HG03571 (cell line): ENCODE measurements at regions not wholly inside any gene's neighbourhood (a gene's known extent, or its start where the extent isn't known, plus 50 kb on each side); places are given as distances from the start of the nearest gene placed in this dataset.

Source experiments
- ATAC-seq: cut with Tn5 transposase; IDR thresholded peaks from one replicate; pipeline ENCODE4 v1.9.1; 2021; ENCODE audit not compliant: unreplicated experiment

- ATAC-seq: no peak
Measured at GRCh38 chr21:41689289-41689583, 77.6 kb downstream of the RIPK4 start.

GRCh38 chr21:41687633-41688032 is 79.2 kb downstream of the RIPK4 start:
- no peak for ATAC-seq

- ATAC-seq: no peak
Measured at GRCh38 chr21:41686664-41687063, 80.2 kb downstream of the RIPK4 start.

GRCh38 chr21:41685511-41686149 is 81.2 kb downstream of the RIPK4 start:
- ATAC-seq: no peak

- ATAC-seq: no peak
Measured at GRCh38 chr21:41684381-41685245, 82.2 kb downstream of the RIPK4 start.

GRCh38 chr21:41683815-41684214 is 83.0 kb downstream of the RIPK4 start:
- no peak for ATAC-seq

- ATAC-seq: no peak
Measured at GRCh38 chr21:41682719-41683179, 84.1 kb downstream of the RIPK4 start.

GRCh38 chr21:41681939-41682718 is 84.7 kb downstream of the RIPK4 start:
- no peak for ATAC-seq

GRCh38 chr21:41681348-41681801 is 85.5 kb downstream of the RIPK4 start:
- no peak for ATAC-seq

- no peak for ATAC-seq
Measured at GRCh38 chr21:41680444-41681347, 86.2 kb downstream of the RIPK4 start.

- no peak for ATAC-seq
Measured at GRCh38 chr21:41678924-41679318, 87.9 kb downstream of the RIPK4 start.

GRCh38 chr21:41678016-41678923 is 88.6 kb downstream of the RIPK4 start:
- ATAC-seq: no peak

- ATAC-seq: no peak
Measured at GRCh38 chr21:41677671-41678015, 89.2 kb downstream of the RIPK4 start.

- no peak for ATAC-seq
Measured at GRCh38 chr21:41676198-41676597, 90.7 kb downstream of the RIPK4 start.

GRCh38 chr21:41675574-41675973 is 91.3 kb downstream of the RIPK4 start:
- ATAC-seq: no peak

GRCh38 chr21:41674402-41674801 is 92.5 kb downstream of the RIPK4 start:
- no peak for ATAC-seq

GRCh38 chr21:41673596-41674335 is 93.1 kb downstream of the RIPK4 start:
- ATAC-seq: no peak

GRCh38 chr21:41673071-41673470 is 93.8 kb downstream of the RIPK4 start:
- ATAC-seq: no peak

GRCh38 chr21:41672543-41672915 is 94.3 kb downstream of the RIPK4 start:
- no peak for ATAC-seq
